CD4-positive, alpha-beta memory T cell (primary cell): ENCODE measurements at regions not wholly inside any gene's neighbourhood (a gene's known extent, or its start where the extent isn't known, plus 50 kb on each side); places are given as distances from the start of the nearest gene placed in this dataset.

Experiments
- CTCF ChIA-PET: fragments of 350-600 bp; sonication (Branson Sonifier 250); formaldehyde crosslinking; loops from one replicate; lab custom pipeline; 2021; ENCODE audit warnings: inconsistent platforms; ENCODE audit not compliant: partially characterized antibody; lab: Charles Lee
- POLR2A ChIA-PET: fragments of 350-600 bp; sonication (Branson Sonifier 250); formaldehyde crosslinking; loops from one replicate; lab custom pipeline; 2021; ENCODE audit not compliant: partially characterized antibody; lab: Charles Lee
- DNase-seq, 5 donors: peaks; one replicate each; pipeline versions ENCODE4 v3.0.0 to v3.0.0-alpha.2; 2020 to 2022; ENCODE audit warnings: mixed read lengths in 1 of 5
- H3K27ac ChIP-seq: one replicate; pipeline ENCODE4 v1.7.0; 2013; ENCODE audit warnings: low read depth, low read length
- H3K27me3 ChIP-seq: 2 replicates; pipeline ENCODE4 v1.7.0; 2013; ENCODE audit warnings: mild to moderate bottlenecking, low read length, moderate library complexity; ENCODE audit not compliant: insufficient read depth
- H3K36me3 ChIP-seq: 2 replicates; pipeline ENCODE4 v1.7.0; 2013; ENCODE audit warnings: mild to moderate bottlenecking, low read length, moderate library complexity; ENCODE audit not compliant: insufficient read depth
- H3K4me1 ChIP-seq: 2 replicates; pipeline ENCODE4 v1.7.0; 2013; ENCODE audit warnings: mild to moderate bottlenecking, low read length, moderate library complexity; ENCODE audit not compliant: insufficient read depth
- H3K4me3 ChIP-seq, 2 donors: one replicate each; pipeline ENCODE4 v1.7.0; 2013; ENCODE audit warnings: low read length in 2 of 2, mild to moderate bottlenecking in 1 of 2
- H3K9me3 ChIP-seq, 2 donors: one replicate each; pipeline ENCODE4 v1.7.0; 2013; ENCODE audit warnings: low read length in 2 of 2, control low read depth in 1 of 2; ENCODE audit not compliant: control insufficient read depth in 1 of 2
- H3K27ac Mint-ChIP-seq, 7 donors: one replicate each; pipeline ENCODE4 v1.8.0; 2020 to 2021; ENCODE audit warnings: mixed read lengths in 7 of 7, mild to moderate bottlenecking in 6 of 7, inconsistent platforms in 3 of 7, moderate library complexity in 3 of 7
- H3K27me3 Mint-ChIP-seq, 2 donors: one replicate each; pipeline ENCODE4 v1.8.0; 2020 to 2021; ENCODE audit warnings: mixed read lengths in 2 of 2
- H3K36me3 Mint-ChIP-seq, 2 donors: one replicate each; pipeline ENCODE4 v1.8.0; 2020 to 2021; ENCODE audit warnings: mixed read lengths in 2 of 2, inconsistent platforms in 1 of 2, mild to moderate bottlenecking in 1 of 2
- H3K4me1 Mint-ChIP-seq, 4 donors: one replicate each; pipeline ENCODE4 v1.8.0; 2020 to 2021; ENCODE audit warnings: mixed read lengths in 4 of 4, mild to moderate bottlenecking in 1 of 4
- H3K4me3 Mint-ChIP-seq, 8 donors: one replicate each; pipeline ENCODE4 v1.8.0; 2020 to 2021; ENCODE audit warnings: mixed read lengths in 8 of 8, mild to moderate bottlenecking in 7 of 8, moderate library complexity in 6 of 8, inconsistent platforms in 3 of 8
- H3K9me3 Mint-ChIP-seq, 8 donors: one replicate each; pipeline ENCODE4 v1.8.0; 2020 to 2021; ENCODE audit warnings: mixed read lengths in 8 of 8, mild to moderate bottlenecking in 5 of 8, inconsistent platforms in 3 of 8, moderate library complexity in 1 of 8
- intact Hi-C: fragments of 100-400 bp; cut with micrococcal nuclease; formaldehyde crosslinking; loops from one replicate; pipeline ENCODE4 v1.15.1; 2023

DNA sequence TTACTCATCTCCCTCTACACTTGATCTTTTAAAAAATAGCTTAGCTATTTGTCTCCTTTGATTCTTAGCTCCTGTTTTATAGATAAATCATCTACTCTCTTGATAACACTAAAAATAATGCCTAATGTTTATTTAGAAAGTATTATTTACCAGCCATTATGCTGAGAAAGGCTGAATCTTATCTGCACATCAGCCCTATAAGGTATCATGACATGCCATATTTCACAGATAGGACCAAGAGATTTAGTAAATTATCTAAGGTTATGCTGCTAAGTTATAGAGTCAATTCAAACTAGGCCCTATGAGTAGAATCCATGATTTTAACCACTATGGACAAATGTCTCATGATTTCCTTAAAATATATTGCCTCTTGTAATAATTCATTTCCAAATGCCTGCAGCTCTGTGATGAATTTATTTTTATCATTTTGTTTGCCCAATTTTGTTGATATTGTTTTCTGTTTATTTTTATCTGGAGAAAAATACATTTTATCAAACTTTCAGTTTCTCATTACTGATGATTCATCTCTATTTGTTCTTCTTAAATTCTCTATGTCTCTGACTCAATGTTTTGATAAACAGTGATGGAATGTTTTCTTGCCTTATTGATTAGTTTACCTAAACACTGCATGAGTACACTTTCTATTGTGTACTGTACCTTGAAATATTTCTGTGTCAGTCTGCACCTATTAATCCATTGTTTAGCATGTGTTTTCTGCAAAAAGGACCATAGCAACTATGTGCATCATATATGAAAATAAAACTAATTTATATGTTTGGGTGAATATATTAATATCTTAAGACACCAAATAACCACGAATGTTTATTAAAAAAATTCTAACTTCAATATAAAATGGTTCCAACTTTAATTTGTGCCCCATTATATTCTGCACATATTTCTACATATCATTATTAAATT is 300.8 kb downstream of the CDH9 start:
- Histone ChIP-seq H3K9me3 (peaks cover 0 to 4% of the 10 kb centered on the region in 2 donors), H3K4me3 (no peak overlapping the region), H3K4me1 (no peaks in the 10 kb centered on the region), H3K36me3 (no peaks in the 10 kb centered on the region), H3K27ac (no peak overlapping the region), H3K27me3 (no peaks in the 10 kb centered on the region)
- Mint-ChIP-seq H3K9me3 (peaks cover 0 to 17% (median 7%) of the 10 kb centered on the region in 8 donors), H3K36me3 (no peaks in the 10 kb centered on the region), H3K4me1 (no peaks in the 10 kb centered on the region), H3K27ac (no peak overlapping the region), H3K27me3 (no peaks in the 10 kb centered on the region), H3K4me3 (no peak overlapping the region)
- CTCF ChIA-PET, result no interaction called here
- intact Hi-C loops, result no loop called here
- POLR2A ChIA-PET, result no interaction called here
- DNase-seq, result no peak

DNA sequence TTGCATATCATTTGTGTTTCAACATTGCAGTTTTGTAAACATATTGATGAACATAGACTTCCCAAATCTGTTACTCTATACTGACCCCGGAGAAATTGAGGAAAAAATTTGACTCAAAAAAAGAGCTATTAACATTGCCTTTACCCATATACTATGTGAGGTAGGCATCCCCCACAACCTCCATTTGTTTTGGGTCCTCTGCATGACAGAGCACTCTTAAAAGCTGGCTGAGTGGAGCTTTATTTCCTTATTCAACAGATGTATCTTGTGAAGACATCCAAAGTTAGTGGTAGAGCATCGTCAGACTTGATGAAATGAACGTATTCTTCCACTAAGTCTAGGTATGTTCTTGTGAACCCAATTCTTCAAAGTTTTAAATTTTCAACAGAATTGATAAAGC is 310.5 kb downstream of the CDH9 start:
- intact Hi-C loops, result no loop called here
- H3K4me1 Mint-ChIP-seq, result no peaks in the 10 kb centered on the region
- H3K27ac Mint-ChIP-seq, result no peak overlapping the region
- Histone ChIP-seq H3K36me3 (no peaks in the 10 kb centered on the region), H3K4me3 (no peak overlapping the region), H3K4me1 (no peaks in the 10 kb centered on the region), H3K27me3 (no peaks in the 10 kb centered on the region), H3K27ac (no peak overlapping the region), H3K9me3 (no peaks in the 10 kb centered on the region)
- CTCF ChIA-PET, result no interaction called here
- H3K4me3 Mint-ChIP-seq, result no peak overlapping the region
- no peak for DNase-seq
- POLR2A ChIA-PET, result no interaction called here
- H3K27me3 Mint-ChIP-seq, result no peaks in the 10 kb centered on the region
- H3K9me3 Mint-ChIP-seq, result peaks cover 2 to 22% (median 14%) of the 10 kb centered on the region in 8 donors
- H3K36me3 Mint-ChIP-seq, result no peaks in the 10 kb centered on the region

DNA sequence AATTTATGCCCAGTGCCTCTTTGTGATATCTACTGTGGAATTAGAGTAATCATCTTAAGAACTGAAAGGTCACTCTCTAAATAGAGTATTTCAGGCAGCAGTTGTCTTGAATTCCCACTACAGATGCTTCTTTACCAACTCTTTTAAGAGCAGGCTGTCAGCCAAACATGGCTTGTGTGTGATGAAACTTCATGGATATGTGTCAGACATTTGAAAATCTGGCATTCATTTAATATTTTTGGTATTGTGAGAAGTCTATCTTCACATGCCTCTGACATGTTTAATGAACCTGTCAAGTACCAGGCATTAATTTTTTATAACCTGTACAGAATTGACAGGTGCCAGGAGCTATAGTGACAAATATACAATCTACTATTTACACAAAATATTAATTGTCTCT is 318.6 kb downstream of the CDH9 start:
- intact Hi-C loops, result no loop called here

DNA sequence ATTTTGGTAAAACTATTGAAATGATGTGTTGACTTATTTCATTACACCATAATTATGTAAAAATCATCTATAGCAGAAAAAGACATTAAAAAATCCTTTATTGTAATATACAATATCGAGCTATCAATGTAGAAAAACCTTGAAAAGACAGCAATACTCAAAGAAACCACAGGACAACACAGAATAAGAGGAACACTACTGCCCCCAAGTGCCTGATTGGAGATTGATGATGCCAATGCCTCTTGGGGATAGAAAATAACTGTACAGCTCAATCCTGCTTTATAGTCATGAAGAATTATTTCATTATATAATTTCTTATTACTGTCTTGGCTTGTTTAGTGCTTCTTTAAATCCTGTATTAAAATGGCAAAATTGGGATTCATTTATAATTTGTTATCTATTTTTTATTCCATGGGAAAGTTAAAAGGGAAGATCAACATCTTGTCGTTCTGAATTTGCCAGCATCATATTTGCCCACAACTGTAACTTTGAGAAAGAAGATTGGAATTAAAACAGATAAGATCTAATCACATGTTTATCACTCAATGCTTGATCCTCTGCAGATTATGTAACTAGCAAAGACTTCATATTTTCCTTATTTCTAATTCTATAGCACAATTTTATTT is 337.5 kb downstream of the CDH9 start:
- Histone ChIP-seq H3K4me3 (no peak overlapping the region), H3K36me3 (no peaks in the 10 kb centered on the region), H3K27ac (no peak overlapping the region), H3K27me3 (no peaks in the 10 kb centered on the region), H3K9me3 (no peaks in the 10 kb centered on the region), H3K4me1 (no peaks in the 10 kb centered on the region)
- ChIA-PET POLR2A (no interaction called here), CTCF (no interaction called here)
- intact Hi-C loops, result no loop called here
- Mint-ChIP-seq H3K27ac (no peak overlapping the region), H3K27me3 (no peaks in the 10 kb centered on the region), H3K4me1 (no peaks in the 10 kb centered on the region), H3K4me3 (no peak overlapping the region), H3K9me3 (peaks cover 0 to 13% (median 8%) of the 10 kb centered on the region in 8 donors), H3K36me3 (no peaks in the 10 kb centered on the region)
- DNase-seq, result no peak

More for the DNA sequence above, 318.6 kb downstream of the CDH9 start:
- Histone ChIP-seq H3K27ac (no peak overlapping the region), H3K9me3 (no peaks in the 10 kb centered on the region), H3K36me3 (no peaks in the 10 kb centered on the region), H3K27me3 (no peaks in the 10 kb centered on the region), H3K4me3 (no peak overlapping the region), H3K4me1 (no peaks in the 10 kb centered on the region)
- Mint-ChIP-seq H3K36me3 (no peaks in the 10 kb centered on the region), H3K27ac (no peak overlapping the region), H3K27me3 (no peaks in the 10 kb centered on the region), H3K4me3 (no peak overlapping the region), H3K9me3 (peaks cover 0 to 26% (median 3%) of the 10 kb centered on the region in 8 donors), H3K4me1 (no peaks in the 10 kb centered on the region)
- POLR2A ChIA-PET, result no interaction called here
- no peak for DNase-seq
- CTCF ChIA-PET, result no interaction called here

DNA sequence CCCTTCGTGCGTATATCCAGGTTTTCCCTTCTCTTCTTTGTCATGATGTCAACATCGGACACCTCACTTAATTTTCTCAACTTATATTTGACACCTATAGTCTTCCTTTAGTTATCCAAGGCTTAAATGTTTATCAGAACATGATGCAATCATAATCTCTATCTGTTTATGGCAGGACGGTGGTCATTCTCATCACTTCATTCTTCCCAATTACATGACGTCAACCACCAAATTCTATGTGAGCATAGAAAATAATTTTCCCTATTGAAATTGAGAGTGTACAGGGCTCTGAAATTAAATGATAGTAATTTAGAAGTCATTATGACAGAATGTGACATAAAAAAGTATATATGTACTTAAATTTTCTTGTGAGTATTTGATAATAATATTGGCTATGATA is 345.4 kb downstream of the CDH9 start:
- Histone ChIP-seq H3K4me1 (no peaks in the 10 kb centered on the region), H3K36me3 (no peaks in the 10 kb centered on the region), H3K4me3 (no peak overlapping the region), H3K27ac (no peak overlapping the region), H3K27me3 (no peaks in the 10 kb centered on the region), H3K9me3 (no peaks in the 10 kb centered on the region)
- ChIA-PET CTCF (no interaction called here), POLR2A (no interaction called here)
- H3K27me3 Mint-ChIP-seq, result no peaks in the 10 kb centered on the region
- peaks cover 3 to 16% (median 8%) of the 10 kb centered on the region in 8 donors for H3K9me3 Mint-ChIP-seq
- H3K36me3 Mint-ChIP-seq, result no peaks in the 10 kb centered on the region
- intact Hi-C loops, result no loop called here
- no peak overlapping the region for H3K4me3 Mint-ChIP-seq
- DNase-seq, result no peak
- no peaks in the 10 kb centered on the region for H3K4me1 Mint-ChIP-seq
- no peak overlapping the region for H3K27ac Mint-ChIP-seq

DNA sequence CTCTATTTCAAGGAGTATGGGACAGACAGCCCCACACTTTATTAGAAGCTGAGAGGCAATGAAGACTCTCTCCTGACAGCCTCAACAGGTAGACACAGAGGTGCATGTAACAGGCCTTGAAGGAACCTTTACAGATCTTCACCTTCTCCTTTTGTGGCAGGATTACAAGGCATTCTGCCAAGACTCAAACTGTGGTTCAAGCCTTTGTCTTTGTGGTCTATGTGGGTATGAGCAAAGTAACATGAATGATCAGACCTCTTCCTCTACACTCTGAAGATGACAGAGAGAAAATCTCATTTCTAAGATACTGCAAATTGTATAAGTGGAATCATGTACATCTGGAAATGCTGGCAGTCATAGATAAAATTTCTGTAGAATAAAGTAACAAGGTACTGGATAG is 346.9 kb downstream of the CDH9 start:
- no peaks in the 10 kb centered on the region for H3K27me3 Mint-ChIP-seq
- H3K4me3 Mint-ChIP-seq, result no peak overlapping the region
- POLR2A ChIA-PET, result no interaction called here
- no peak overlapping the region for H3K27ac Mint-ChIP-seq
- peaks cover 3 to 16% (median 8%) of the 10 kb centered on the region in 8 donors for H3K9me3 Mint-ChIP-seq
- CTCF ChIA-PET, result no interaction called here
- no peaks in the 10 kb centered on the region for H3K36me3 ChIP-seq
- intact Hi-C loops, result no loop called here
- DNase-seq, result no peak
- H3K4me1 ChIP-seq, result no peaks in the 10 kb centered on the region
- no peaks in the 10 kb centered on the region for H3K4me1 Mint-ChIP-seq
- no peaks in the 10 kb centered on the region for H3K27me3 ChIP-seq
- H3K4me3 ChIP-seq, result no peak overlapping the region
- no peaks in the 10 kb centered on the region for H3K36me3 Mint-ChIP-seq
- no peaks in the 10 kb centered on the region for H3K9me3 ChIP-seq
- no peak overlapping the region for H3K27ac ChIP-seq

DNA sequence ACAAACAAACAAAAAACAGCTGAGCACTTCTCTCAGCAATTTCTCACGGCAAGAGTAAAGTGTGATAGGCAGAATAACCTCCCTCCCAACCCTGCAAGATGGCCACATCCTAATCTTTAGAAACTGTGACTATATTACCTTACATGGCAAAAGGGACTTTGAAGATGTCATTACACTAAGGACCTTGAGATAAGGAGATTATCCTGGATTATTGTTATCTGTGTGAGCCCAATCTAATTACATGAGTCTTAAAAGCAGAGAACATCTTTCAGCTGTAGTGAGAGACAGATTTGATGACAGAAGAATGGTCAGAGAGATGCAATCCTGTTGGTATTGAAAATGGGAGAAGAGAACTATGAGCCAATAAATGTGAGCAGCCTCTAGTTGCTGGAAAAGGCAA is 347.9 kb downstream of the CDH9 start:
- H3K36me3 ChIP-seq, result no peaks in the 10 kb centered on the region
- Mint-ChIP-seq H3K27ac (no peak overlapping the region), H3K4me3 (no peak overlapping the region), H3K4me1 (no peaks in the 10 kb centered on the region), H3K27me3 (no peaks in the 10 kb centered on the region), H3K9me3 (peaks cover 3 to 21% (median 9%) of the 10 kb centered on the region in 8 donors), H3K36me3 (no peaks in the 10 kb centered on the region)
- H3K9me3 ChIP-seq, result no peaks in the 10 kb centered on the region
- ChIA-PET POLR2A (no interaction called here), CTCF (no interaction called here)
- H3K27ac ChIP-seq, result no peak overlapping the region
- intact Hi-C loops, result no loop called here
- H3K27me3 ChIP-seq, result no peaks in the 10 kb centered on the region
- H3K4me1 ChIP-seq, result no peaks in the 10 kb centered on the region
- no peak overlapping the region for H3K4me3 ChIP-seq
- no peak for DNase-seq
